ENCODE measurements at regions not wholly inside any gene's neighbourhood (a gene's known extent, or its start where the extent isn't known, plus 50 kb on each side); places are given as distances from the start of the nearest gene placed in this dataset.

DNA sequence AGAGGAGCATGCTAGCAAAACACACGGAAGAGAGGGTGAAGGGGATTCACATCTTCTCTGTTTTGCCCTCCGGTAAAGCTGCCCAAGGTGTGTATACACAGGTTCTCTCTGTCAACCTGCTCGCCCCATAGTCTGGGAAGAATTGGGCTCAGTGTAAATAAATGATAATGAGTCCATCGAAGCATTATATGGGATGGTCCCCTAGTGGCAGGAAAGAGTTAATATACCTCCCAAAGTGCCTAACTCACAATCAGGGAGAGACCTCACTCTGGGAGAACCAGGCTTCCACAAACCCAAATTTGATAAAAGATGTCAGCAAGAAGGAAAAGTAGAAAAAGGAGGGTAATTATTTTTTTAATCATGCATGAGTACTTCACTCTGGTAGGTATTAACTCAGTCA lies 262.2 kb upstream of the ZNF521 start:
- no peak for ATAC-seq
- no peak for DNase-seq

GRCh38 chr18:25612466-25612865 lies 260.5 kb upstream of the ZNF521 start:
- no peaks in the 10 kb centered on the region for H3K27me3 ChIP-seq (ENCODE audit: control insufficient read depth, insufficient read depth, low read length)
- H3K27ac Mint-ChIP-seq = no peak overlapping the region
- H3K36me3 Mint-ChIP-seq = no peaks in the 10 kb centered on the region
- DNase-seq (no peak), ATAC-seq (no peak)
- H3K4me1 Mint-ChIP-seq = no peaks in the 10 kb centered on the region
- H3K27ac ChIP-seq (ENCODE audit: low read length) = no peak overlapping the region
- no peak for TF ChIP-seq CTCF (IDR thresholded peaks at IDR 0.05)
- intact Hi-C loops (cut with micrococcal nuclease) = no loop called here
- no peaks in the 10 kb centered on the region for H3K9me3 ChIP-seq (ENCODE audit: control insufficient read depth, insufficient read depth, low read length)
- no peaks in the 10 kb centered on the region for H3K4me1 ChIP-seq (ENCODE audit: control insufficient read depth, insufficient read depth, low read length)
- no peaks in the 10 kb centered on the region for H3K9me3 Mint-ChIP-seq
- 98% methylated on average over 5 of the region's 5 CpGs for WGBS (ENCODE audit: insufficient coverage)
- no peak overlapping the region for H3K4me3 ChIP-seq (ENCODE audit: low read length)
- H3K27me3 Mint-ChIP-seq (ENCODE audit: low read depth in 2 of 2) = peaks cover 0 to 21% of the 10 kb centered on the region in 2 donors
- H3K4me3 Mint-ChIP-seq = no peak overlapping the region
- no peaks in the 10 kb centered on the region for H3K36me3 ChIP-seq (ENCODE audit: control insufficient read depth, insufficient read depth, low read length)

More for the DNA sequence above, 262.2 kb upstream of the ZNF521 start:
- no peak overlapping the region for H3K27ac ChIP-seq (ENCODE audit: low read length)
- Mint-ChIP-seq H3K4me3 (no peak overlapping the region), H3K27ac (no peak overlapping the region), H3K9me3 (no peaks in the 10 kb centered on the region), H3K27me3 (ENCODE audit: low read depth in 2 of 2) (peaks cover 0 to 21% of the 10 kb centered on the region in 2 donors), H3K36me3 (no peaks in the 10 kb centered on the region), H3K4me1 (no peaks in the 10 kb centered on the region)
- no peak overlapping the region for H3K4me3 ChIP-seq (ENCODE audit: low read length)
- H3K4me1 ChIP-seq (ENCODE audit: control insufficient read depth, insufficient read depth, low read length) = no peaks in the 10 kb centered on the region
- intact Hi-C loops (cut with micrococcal nuclease) = no loop called here
- 89% methylated on average over 3 of the region's 4 CpGs for WGBS (ENCODE audit: insufficient coverage)
- H3K36me3 ChIP-seq (ENCODE audit: control insufficient read depth, insufficient read depth, low read length) = no peaks in the 10 kb centered on the region
- no peaks in the 10 kb centered on the region for H3K9me3 ChIP-seq (ENCODE audit: control insufficient read depth, insufficient read depth, low read length)
- TF ChIP-seq CTCF (IDR thresholded peaks at IDR 0.05) = no peak
- no peaks in the 10 kb centered on the region for H3K27me3 ChIP-seq (ENCODE audit: control insufficient read depth, insufficient read depth, low read length)

DNA sequence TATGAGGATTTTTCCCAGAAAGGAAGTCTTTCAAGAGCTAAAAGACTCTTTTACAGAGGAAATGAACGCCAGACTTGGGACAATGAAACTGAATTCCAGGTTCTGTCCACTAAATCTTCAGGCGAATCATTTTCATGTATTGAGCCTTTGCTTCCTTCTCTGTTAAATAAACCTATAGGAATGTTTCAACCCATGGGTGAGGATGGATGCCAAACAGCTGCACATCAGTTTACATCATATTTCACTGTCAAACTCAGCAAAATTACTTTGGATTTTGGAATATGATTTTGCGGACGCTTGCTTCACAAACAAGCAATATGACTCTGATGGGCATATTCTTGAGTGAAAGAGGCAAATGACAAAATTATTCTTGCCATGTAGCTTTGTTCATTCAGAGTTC lies 256.1 kb upstream of the ZNF521 start:
- H3K4me1 ChIP-seq (ENCODE audit: control insufficient read depth, insufficient read depth, low read length) = no peaks in the 10 kb centered on the region
- peaks cover 0 to 4% of the 10 kb centered on the region in 2 donors for H3K9me3 Mint-ChIP-seq

More for the DNA sequence above, 256.1 kb upstream of the ZNF521 start:
- DNase-seq = no peak
- Histone ChIP-seq H3K27ac (ENCODE audit: low read length) (no peak overlapping the region), H3K27me3 (ENCODE audit: control insufficient read depth, insufficient read depth, low read length) (no peaks in the 10 kb centered on the region), H3K36me3 (ENCODE audit: control insufficient read depth, insufficient read depth, low read length) (no peaks in the 10 kb centered on the region), H3K4me3 (ENCODE audit: low read length) (no peak overlapping the region), H3K9me3 (ENCODE audit: control insufficient read depth, insufficient read depth, low read length) (no peaks in the 10 kb centered on the region)
- H3K4me3 Mint-ChIP-seq = no peak overlapping the region
- ATAC-seq = no peak
- WGBS (ENCODE audit: insufficient coverage) = 98% methylated on average over 4 of the region's 4 CpGs
- peaks cover 3 to 5% of the 10 kb centered on the region in 2 donors for H3K27me3 Mint-ChIP-seq (ENCODE audit: low read depth in 2 of 2)
- intact Hi-C loops (cut with micrococcal nuclease) = no loop called here
- no peaks in the 10 kb centered on the region for H3K4me1 Mint-ChIP-seq
- no peak overlapping the region for H3K27ac Mint-ChIP-seq
- no peaks in the 10 kb centered on the region for H3K36me3 Mint-ChIP-seq
- no peak for TF ChIP-seq CTCF (IDR thresholded peaks at IDR 0.05)

Data from natural killer cell (primary cell).